Bone marrow (tissue), 2 donors: ENCODE measurements at regions not wholly inside any gene's neighbourhood (a gene's known extent, or its start where the extent isn't known, plus 50 kb on each side); places are given as distances from the start of the nearest gene placed in this dataset.
"Not testable (repeated sequence)": the region's sequence is repeated elsewhere in the genome, so short reads cannot be mapped to it uniquely, and the experiment has no call there.

Experiments
- DNase-seq, 2 donors: peaks; one replicate each; lab custom pipeline; 2025; lab: John Stamatoyannopoulos, UW

DNA sequence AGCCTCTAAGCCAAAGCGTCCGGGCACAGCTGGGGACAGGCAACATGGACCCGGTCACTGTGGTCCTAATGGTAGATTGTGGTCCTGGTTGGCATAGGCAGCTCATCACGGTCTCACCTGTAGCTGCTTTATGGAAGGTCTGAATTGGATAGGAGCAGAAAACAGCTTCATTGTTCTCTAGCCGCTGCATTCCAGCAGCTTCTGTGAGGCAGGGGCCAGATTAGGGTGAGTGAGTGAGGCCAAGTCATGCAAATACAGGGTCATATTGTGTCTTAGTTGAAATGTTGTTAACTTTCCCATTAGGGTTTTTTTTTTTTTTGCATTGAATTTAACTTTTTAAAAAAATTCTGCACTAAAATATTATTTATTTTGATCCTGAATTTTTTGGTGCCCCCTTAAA lies 105.4 kb upstream of the SULF2 start:
- not testable (repeated sequence) for DNase-seq

GRCh38 chr20:47889751-47890150 lies 104.5 kb upstream of the SULF2 start:
- DNase-seq, result not testable (repeated sequence)

DNA sequence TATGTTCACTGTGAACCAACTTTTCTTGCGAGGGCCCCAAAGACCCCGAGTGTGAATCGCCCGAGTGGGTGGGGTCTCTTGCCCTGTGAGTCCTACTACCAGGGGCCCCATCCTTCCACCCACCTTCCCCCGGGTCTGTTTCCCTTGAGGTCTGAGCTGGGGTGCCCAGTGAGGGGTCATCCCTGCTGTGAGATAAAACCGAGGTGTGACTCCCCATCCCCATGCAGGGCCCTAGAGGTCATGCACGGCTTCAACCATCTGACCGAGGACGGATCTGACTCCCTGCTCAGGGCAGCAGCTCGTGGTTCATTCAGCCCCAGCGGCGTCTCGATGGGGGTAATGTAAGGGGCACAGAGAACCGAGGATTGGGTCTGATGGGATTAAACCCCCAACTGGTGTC lies 103.1 kb upstream of the SULF2 start:
- DNase-seq, result no peak

GRCh38 chr20:47887477-47888080 lies 102.3 kb upstream of the SULF2 start:
- no peak for DNase-seq

- DNase-seq, result no peak
Observed at GRCh38 chr20:47887064-47887463, 101.8 kb upstream of the SULF2 start.

GRCh38 chr20:47886454-47887041 lies 101.3 kb upstream of the SULF2 start:
- no peak for DNase-seq

DNA sequence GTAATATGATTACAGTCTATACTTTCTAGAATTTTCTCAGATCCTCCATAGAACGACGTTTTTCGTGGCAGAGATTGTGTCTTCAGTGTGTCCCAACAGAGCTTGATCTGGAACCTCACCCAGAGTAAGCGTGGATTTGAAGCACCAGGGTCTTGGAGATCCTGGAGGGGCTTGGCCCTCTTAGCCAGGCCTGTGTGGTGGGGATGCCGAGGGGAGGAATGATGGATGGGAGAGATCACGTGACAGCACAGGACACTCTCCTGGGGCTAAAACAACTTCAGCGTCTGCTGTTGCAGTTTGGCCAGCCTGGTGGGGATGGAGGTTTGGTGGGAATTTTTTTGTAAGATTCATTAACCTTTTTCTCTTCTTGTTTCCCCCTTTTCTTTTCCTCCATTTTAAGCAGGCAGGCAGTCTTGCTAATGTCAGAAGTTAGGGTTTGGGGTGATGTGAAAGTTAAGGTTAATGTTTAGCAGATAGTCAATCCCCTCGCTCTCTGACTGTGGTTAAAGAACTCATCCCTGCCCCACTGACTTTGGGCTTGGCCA lies 100.7 kb upstream of the SULF2 start:
- no peak for DNase-seq

DNA sequence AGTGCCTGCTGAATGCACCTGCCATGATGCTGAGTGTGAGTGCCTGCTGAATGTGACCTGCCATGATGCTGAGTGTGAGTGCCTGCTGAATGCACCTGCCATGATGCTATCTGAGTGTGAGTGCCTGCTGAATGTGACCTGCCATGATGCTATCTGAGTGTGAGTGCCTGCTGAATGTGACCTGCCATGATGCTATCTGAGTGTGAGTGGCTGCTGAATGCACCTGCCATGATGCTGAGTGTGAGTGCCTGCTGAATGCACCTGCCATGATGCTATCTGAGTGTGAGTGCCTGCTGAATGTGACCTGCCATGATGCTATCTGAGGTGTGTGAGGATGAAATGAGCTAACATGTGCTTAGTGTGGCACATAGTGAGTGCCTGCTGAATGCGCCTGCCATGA lies 98.7 kb upstream of the SULF2 start:
- DNase-seq, result not testable (repeated sequence)

DNA sequence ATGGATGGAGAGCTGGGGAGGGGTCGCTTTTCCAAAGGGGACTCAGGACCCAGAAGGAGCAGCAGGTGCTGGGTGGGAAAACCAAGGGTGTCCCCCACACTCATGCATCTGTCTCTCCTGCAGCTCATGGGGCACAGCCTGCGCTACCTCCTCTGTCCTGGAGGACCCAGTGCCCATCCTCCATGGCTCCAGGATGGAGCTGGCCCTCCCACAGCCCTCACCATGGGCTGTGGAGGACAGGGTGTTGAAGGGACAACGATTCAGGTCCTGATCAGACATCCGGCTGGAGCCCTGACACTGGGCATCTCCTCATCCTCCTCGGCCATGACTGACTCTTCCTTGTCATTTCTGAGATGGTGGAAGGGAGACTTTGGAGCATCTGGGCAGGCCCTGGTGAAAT lies 97.9 kb upstream of the SULF2 start:
- DNase-seq, result no peak

- no peak for DNase-seq
Observed at GRCh38 chr20:47879771-47880170, 94.5 kb upstream of the SULF2 start.

- no peak for DNase-seq
Observed at GRCh38 chr20:47878601-47879027, 93.3 kb upstream of the SULF2 start.

GRCh38 chr20:47876311-47877088 lies 91.2 kb upstream of the SULF2 start:
- no peak for DNase-seq

DNA sequence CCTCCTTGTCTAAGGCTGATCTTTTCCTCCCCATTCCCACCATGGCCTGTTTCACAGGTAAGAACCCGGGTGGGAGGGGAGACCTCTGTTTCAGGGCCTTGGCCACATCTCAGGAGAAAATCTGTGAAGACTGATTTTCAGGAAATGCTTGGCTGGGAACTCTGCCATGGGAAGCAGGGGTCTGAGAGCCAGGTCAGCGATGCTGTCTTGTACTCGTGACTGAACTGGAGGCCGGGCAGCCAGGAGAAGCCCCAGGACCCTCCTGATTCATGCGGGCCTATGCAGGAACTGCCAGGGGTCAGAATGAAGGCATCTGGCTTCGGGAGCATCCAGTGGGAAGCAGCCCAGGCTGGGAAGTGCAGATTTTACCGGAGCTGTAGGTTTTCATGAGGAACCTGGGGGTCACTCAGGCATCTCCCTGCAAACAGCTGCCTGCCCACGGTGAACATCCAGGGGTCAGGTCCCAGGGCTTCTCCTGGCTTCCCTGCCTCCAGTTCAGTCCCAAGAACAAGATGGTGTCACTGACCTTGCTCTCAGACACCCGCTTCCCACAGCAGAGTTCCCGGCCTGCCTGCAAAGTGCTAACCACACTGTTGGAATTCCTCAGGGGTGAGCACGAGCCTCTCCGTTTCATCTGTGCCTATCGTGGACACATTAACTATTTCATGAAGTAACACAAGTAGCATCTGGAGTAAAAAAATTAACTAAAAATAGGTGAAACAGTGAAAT lies 90.2 kb upstream of the SULF2 start:
- DNase-seq, result no peak

DNA sequence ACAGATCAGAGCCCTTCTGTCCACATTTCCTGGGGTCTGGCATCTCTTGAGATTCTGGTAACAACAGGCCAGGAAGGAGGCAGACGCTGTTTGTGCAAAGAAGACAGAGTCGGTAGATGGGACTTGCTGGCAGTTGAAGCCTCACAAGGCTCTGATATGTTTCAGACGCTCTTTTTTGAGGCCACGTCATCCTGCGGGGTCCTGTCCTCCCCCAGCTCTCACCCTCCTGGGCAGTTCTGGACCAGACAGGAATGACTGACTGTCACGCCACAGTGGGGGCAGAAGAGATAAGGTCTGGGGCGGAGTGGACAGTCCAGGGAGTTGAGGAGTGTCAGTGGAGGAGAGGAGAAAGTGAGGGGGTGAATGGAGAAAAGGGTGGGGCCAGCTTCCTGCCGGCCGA lies 87.1 kb upstream of the SULF2 start:
- DNase-seq, result no peak

DNA sequence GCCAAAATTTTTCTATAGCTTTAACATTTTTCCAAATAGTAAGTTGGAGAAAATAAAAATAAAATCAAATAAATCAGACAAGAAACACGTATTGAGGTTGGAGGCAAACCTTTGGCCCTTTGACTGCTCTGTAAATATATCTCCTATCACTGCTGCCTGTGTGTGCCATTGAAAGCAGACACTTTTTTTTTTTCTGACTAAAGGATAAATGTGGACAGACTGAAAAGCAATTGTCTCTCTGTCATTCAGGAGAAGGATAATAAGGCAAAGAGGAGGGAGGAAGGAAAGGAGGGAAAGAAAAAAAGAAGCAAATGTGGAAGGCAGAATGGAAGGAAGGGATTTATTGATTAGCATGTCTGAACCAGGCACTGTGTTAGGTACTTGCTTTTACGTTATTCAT lies 85.2 kb upstream of the SULF2 start:
- no peak for DNase-seq

- no peak for DNase-seq
Observed at GRCh38 chr20:47868744-47869143, 83.5 kb upstream of the SULF2 start.

DNA sequence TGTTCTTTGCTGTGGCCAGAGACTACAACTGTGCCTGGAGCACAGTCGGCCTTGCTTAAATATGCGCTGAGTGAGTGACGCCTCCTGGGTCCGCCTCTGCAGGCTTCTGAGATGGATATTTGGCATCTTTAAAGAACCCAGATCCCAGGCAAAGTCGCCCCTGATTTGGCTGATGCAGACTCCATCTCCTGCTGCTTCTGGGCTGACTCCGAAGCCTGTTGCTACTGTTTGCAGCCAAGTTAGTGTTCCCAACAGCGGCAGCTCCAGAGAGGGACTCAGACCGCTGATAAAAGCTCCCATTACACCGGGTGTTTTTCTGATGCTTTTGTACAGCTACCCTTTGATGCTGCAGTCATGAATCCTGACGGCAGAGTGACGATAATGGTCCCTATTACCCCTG lies 83.0 kb upstream of the SULF2 start:
- no peak for DNase-seq

- DNase-seq, result no peak
Observed at GRCh38 chr20:47867831-47868230, 82.5 kb upstream of the SULF2 start.

- no peak for DNase-seq
Observed at GRCh38 chr20:47866480-47866879, 81.2 kb upstream of the SULF2 start.

GRCh38 chr20:47865912-47866311 lies 80.6 kb upstream of the SULF2 start:
- DNase-seq, result no peak

- no peak for DNase-seq
Observed at GRCh38 chr20:47865451-47865850, 80.2 kb upstream of the SULF2 start.

- no peak for DNase-seq
Observed at GRCh38 chr20:47863981-47864380, 78.7 kb upstream of the SULF2 start.
